Skeletal muscle tissue (tissue), 3 donors: ENCODE measurements at regions not wholly inside any gene's neighbourhood (a gene's known extent, or its start where the extent isn't known, plus 50 kb on each side); places are given as distances from the start of the nearest gene placed in this dataset.

Source experiments
- H3K27ac ChIP-seq: one replicate; pipeline ENCODE4 v1.7.0; 2013; ENCODE audit warnings: mild to moderate bottlenecking, low read depth, low read length, inconsistent platforms
- H3K27me3 ChIP-seq, 3 donors: one replicate each; pipeline ENCODE4 v1.7.0; 2013; ENCODE audit warnings: low read length in 3 of 3; ENCODE audit not compliant: control insufficient read depth in 3 of 3, insufficient read depth in 3 of 3
- H3K36me3 ChIP-seq, 3 donors: one replicate each; pipeline ENCODE4 v1.7.0; 2013; ENCODE audit warnings: low read length in 3 of 3; ENCODE audit not compliant: control insufficient read depth in 3 of 3, insufficient read depth in 3 of 3
- H3K4me1 ChIP-seq, 3 donors: one replicate each; pipeline ENCODE4 v1.7.0; 2013; ENCODE audit warnings: low read length in 3 of 3, mild to moderate bottlenecking in 3 of 3; ENCODE audit not compliant: control insufficient read depth in 3 of 3, insufficient read depth in 3 of 3
- H3K4me3 ChIP-seq, 3 donors: one replicate each; pipeline ENCODE4 v1.7.0; 2013; ENCODE audit warnings: low read length in 3 of 3
- H3K9ac ChIP-seq, 3 donors: one replicate each; pipeline ENCODE4 v1.7.0; 2013; ENCODE audit warnings: low read length in 3 of 3, mild to moderate bottlenecking in 3 of 3, moderate library complexity in 2 of 3, low read depth in 1 of 3
- H3K9me3 ChIP-seq, 3 donors: one replicate each; pipeline ENCODE4 v1.7.0; 2013; ENCODE audit warnings: low read length in 3 of 3; ENCODE audit not compliant: control insufficient read depth in 3 of 3
- donor health status: Osteomylitis.

DNA sequence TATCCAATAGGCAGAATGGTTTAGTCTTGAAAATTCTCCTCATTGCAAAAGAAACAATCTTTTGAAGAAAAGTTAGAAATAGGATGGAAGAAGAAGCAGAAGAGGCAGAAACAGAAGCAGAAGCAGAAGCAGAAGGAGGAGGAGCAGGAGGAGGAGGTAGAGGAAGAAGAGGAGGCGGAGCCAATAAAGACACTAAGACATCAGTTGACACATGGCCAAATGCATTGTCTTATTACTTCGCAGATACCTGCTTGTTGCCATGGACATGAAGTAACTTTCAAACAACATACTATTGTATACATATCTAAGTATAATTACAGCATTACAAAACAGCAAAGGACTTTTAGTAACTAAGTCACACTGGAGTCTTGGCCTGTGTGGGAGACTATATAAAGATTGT lies 606.3 kb downstream of the METTL4 start:
- Histone ChIP-seq H3K4me3 (no peak overlapping the region), H3K36me3 (no peaks in the 10 kb centered on the region), H3K27me3 (no peaks in the 10 kb centered on the region), H3K27ac (no peak overlapping the region), H3K9ac (no peak overlapping the region), H3K4me1 (no peaks in the 10 kb centered on the region), H3K9me3 (no peaks in the 10 kb centered on the region)

- Histone ChIP-seq H3K4me3 (no peak overlapping the region), H3K9me3 (no peaks in the 10 kb centered on the region), H3K4me1 (no peaks in the 10 kb centered on the region), H3K27me3 (no peaks in the 10 kb centered on the region), H3K36me3 (no peaks in the 10 kb centered on the region), H3K27ac (no peak overlapping the region), H3K9ac (no peak overlapping the region)
These were observed 605.8 kb downstream of the METTL4 start for GRCh38 chr18:1965541-1965940.

- Histone ChIP-seq H3K4me3 (no peak overlapping the region), H3K9ac (no peak overlapping the region), H3K36me3 (no peaks in the 10 kb centered on the region), H3K27me3 (no peaks in the 10 kb centered on the region), H3K9me3 (no peaks in the 10 kb centered on the region), H3K27ac (no peak overlapping the region), H3K4me1 (no peaks in the 10 kb centered on the region)
These were observed 602.4 kb downstream of the METTL4 start for GRCh38 chr18:1968801-1969498.

DNA sequence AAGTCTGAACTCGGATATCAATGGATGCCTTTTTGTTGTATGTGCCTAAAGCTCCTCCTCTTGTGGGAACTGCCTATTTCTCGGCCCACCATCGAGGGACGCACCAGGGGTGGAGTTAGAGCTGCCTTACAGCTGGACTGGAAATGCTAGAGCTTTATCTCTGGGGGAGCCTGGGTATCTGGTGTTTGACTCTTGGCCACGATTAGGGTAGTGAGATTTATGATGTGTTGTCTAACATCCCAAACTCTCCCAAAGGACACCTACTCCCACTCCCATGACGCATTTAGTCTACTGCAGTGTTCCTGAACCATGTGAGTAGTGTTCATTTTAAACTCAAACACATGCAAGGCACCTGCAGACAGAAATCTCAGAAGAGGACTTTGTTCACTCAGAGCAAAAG lies 594.8 kb downstream of the METTL4 start:
- no peak overlapping the region for H3K4me3 ChIP-seq

GRCh38 chr18:1982056-1982455 lies 589.2 kb downstream of the METTL4 start:
- H3K27ac ChIP-seq = no peak overlapping the region
- no peak overlapping the region for H3K4me3 ChIP-seq

More for the DNA sequence above, 594.8 kb downstream of the METTL4 start:
- Histone ChIP-seq H3K36me3 (no peaks in the 10 kb centered on the region), H3K9ac (no peak overlapping the region), H3K9me3 (peaks cover 0 to 3% (median 0%) of the 10 kb centered on the region in 3 donors), H3K27me3 (no peaks in the 10 kb centered on the region), H3K4me1 (no peaks in the 10 kb centered on the region), H3K27ac (no peak overlapping the region)

GRCh38 chr18:1983746-1984515 lies 587.4 kb downstream of the METTL4 start:
- H3K36me3 ChIP-seq = no peaks in the 10 kb centered on the region
- no peaks in the 10 kb centered on the region for H3K27me3 ChIP-seq
- H3K27ac ChIP-seq = no peak overlapping the region
- H3K9me3 ChIP-seq = peaks cover 0 to 3% (median 0%) of the 10 kb centered on the region in 3 donors
- no peaks in the 10 kb centered on the region for H3K4me1 ChIP-seq
- H3K9ac ChIP-seq = no peak overlapping the region
- no peak overlapping the region for H3K4me3 ChIP-seq

More at GRCh38 chr18:1982056-1982455, 589.2 kb downstream of the METTL4 start:
- Histone ChIP-seq H3K4me1 (no peaks in the 10 kb centered on the region), H3K9me3 (peaks cover 0 to 3% (median 0%) of the 10 kb centered on the region in 3 donors), H3K36me3 (no peaks in the 10 kb centered on the region), H3K9ac (no peak overlapping the region), H3K27me3 (no peaks in the 10 kb centered on the region)

DNA sequence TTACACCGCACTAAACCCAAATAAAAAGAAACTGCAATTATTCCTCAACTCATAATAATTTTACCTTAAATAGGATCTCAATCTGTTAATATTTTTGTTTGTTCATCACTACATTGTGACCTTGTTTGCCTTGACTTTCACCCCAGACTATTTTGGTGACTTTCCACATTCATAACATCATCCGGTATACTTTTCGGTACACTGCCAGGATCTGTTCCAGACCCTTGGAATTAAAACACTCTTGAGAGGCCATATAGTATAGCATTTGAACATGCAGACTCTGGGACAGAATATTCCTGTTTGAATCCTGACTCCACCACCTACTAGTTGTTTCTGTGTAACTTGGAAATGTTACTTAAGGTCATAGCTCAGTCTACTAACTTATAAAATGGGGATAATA lies 577.4 kb downstream of the METTL4 start:
- no peak overlapping the region for H3K27ac ChIP-seq
- no peak overlapping the region for H3K9ac ChIP-seq
- no peaks in the 10 kb centered on the region for H3K36me3 ChIP-seq
- no peak overlapping the region for H3K4me3 ChIP-seq
- no peaks in the 10 kb centered on the region for H3K4me1 ChIP-seq
- no peaks in the 10 kb centered on the region for H3K9me3 ChIP-seq
- H3K27me3 ChIP-seq = no peaks in the 10 kb centered on the region

- Histone ChIP-seq H3K27me3 (no peaks in the 10 kb centered on the region), H3K4me1 (no peaks in the 10 kb centered on the region), H3K9me3 (no peaks in the 10 kb centered on the region), H3K36me3 (no peaks in the 10 kb centered on the region), H3K9ac (no peak overlapping the region), H3K4me3 (no peak overlapping the region), H3K27ac (no peak overlapping the region)
These were observed 576.8 kb downstream of the METTL4 start for GRCh38 chr18:1994471-1994870.

DNA sequence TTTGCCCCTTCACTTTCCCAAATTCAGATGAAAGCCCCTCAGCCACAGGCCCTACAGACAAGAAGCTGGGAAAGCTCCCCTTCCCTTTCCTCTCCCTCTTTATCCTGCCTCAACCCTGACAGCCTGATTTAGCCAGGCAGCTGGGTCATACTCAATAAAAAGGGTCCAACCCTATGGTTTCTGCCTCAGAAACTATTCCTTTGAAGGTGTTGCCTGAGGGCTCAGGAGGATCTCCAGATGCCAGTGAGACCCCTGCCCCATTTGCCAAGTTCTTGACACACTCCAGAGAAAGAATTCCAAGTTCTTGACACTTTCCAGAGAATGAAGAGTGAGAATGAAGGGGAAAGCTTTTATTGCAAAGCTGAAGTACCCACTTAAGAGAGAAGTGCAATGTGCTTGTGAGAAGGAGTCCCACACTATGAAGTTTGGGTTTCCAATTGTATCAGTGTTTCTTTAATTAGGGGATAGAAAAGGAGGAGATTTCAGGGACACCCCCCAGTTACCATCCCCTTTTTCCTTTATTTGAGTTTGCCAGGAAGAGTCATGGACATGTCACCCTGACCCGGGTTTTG lies 576.2 kb downstream of the METTL4 start:
- no peak overlapping the region for H3K9ac ChIP-seq
- H3K4me1 ChIP-seq = no peaks in the 10 kb centered on the region
- no peaks in the 10 kb centered on the region for H3K27me3 ChIP-seq
- H3K27ac ChIP-seq = no peak overlapping the region
- no peak overlapping the region for H3K4me3 ChIP-seq
- H3K36me3 ChIP-seq = no peaks in the 10 kb centered on the region
- no peaks in the 10 kb centered on the region for H3K9me3 ChIP-seq

GRCh38 chr18:1998121-1998520 lies 573.2 kb downstream of the METTL4 start:
- Histone ChIP-seq H3K4me1 (no peaks in the 10 kb centered on the region), H3K9me3 (no peaks in the 10 kb centered on the region), H3K36me3 (no peaks in the 10 kb centered on the region), H3K27me3 (no peaks in the 10 kb centered on the region), H3K9ac (no peak overlapping the region), H3K27ac (no peak overlapping the region), H3K4me3 (no peak overlapping the region)
